Ovary (tissue), 7 donors: ENCODE measurements at regions not wholly inside any gene's neighbourhood (a gene's known extent, or its start where the extent isn't known, plus 50 kb on each side); places are given as distances from the start of the nearest gene placed in this dataset.
A peak's percentile ranks its signal among the peaks of the same experiment; 100 is the strongest.

Experiments
- DNase-seq, 5 donors: peaks; one replicate each; pipeline ENCODE4 v3.0.0-alpha.2; 2019 to 2020
- H3K27ac ChIP-seq, 2 donors: fragments of 200-600 bp; one replicate each; pipeline versions ENCODE4 v1.5.1 to v1.8.0; 2019 to 2022
- H3K27me3 ChIP-seq: fragments of 200-600 bp; one replicate; pipeline ENCODE4 v1.8.0; 2022
- H3K36me3 ChIP-seq: fragments of 200-600 bp; sonication (generic); one replicate; pipeline ENCODE4 v1.5.1; 2019
- H3K4me1 ChIP-seq: one replicate; pipeline ENCODE4 v1.8.1; 2013; ENCODE audit warnings: mild to moderate bottlenecking, moderate library complexity; ENCODE audit not compliant: insufficient read depth
- H3K4me3 ChIP-seq: fragments of 200-600 bp; sonication (generic); one replicate; pipeline ENCODE4 v1.5.1; 2017
- H3K9me3 ChIP-seq, 2 donors: fragments of 200-600 bp in 1 of 2; sonication (generic) in 1 of 2; one replicate each; pipeline versions ENCODE4 v1.5.1 to v1.8.1; 2013 to 2019; ENCODE audit warnings: mild to moderate bottlenecking in 1 of 2, moderate library complexity in 1 of 2
- CTCF ChIP-seq, 3 donors: fragments of 450-650 bp in 2 of 3; fragments of 200-600 bp in 1 of 3; IDR thresholded peaks; one replicate each; pipeline versions ENCODE4 v1.5.1 to v1.8.0; 2016 to 2022; ENCODE audit warnings: antibody characterized with exemption in 3 of 3, mild to moderate bottlenecking in 1 of 3
- EP300 ChIP-seq: sonication (generic); formaldehyde crosslinking; IDR thresholded peaks from one replicate; pipeline ENCODE4 v1.6.1; 2017; ENCODE audit warnings: antibody characterized with exemption
- POLR2A ChIP-seq: fragments of 450-650 bp; IDR thresholded peaks from one replicate; pipeline ENCODE4 v1.6.1; 2017; ENCODE audit warnings: antibody characterized with exemption, mild to moderate bottlenecking, moderate library complexity
- WGBS, 3 donors: extraction: QIAGEN DNeasy Blood & Tissue Kit in 1 of 3; methylation state at CpG; one replicate each; pipeline versions ENCODE4 v1.1.5 to v1.1.7; 2013 to 2017; 5-methylcytosine and 5-hydroxymethylcytosine counted together
- intact Hi-C, 4 donors: fragments of 100-400 bp; cut with DNase I; formaldehyde crosslinking; loops; one replicate each; pipeline versions ENCODE4 v1.11.0 to v1.15.1; 2022 to 2023
- donor health status: DM: no; HTN: no; CAD: no; lungs with moderate emphysema.
- donor health status: DM: no; HTN: no; CAD: no.
- donor health status: Bipolar disorder and iron deficiency.
- donor health status: DM: no; HTN: no; CAD: no.
- donor health status: DM: yes; HTN: yes; CAD: no.

DNA sequence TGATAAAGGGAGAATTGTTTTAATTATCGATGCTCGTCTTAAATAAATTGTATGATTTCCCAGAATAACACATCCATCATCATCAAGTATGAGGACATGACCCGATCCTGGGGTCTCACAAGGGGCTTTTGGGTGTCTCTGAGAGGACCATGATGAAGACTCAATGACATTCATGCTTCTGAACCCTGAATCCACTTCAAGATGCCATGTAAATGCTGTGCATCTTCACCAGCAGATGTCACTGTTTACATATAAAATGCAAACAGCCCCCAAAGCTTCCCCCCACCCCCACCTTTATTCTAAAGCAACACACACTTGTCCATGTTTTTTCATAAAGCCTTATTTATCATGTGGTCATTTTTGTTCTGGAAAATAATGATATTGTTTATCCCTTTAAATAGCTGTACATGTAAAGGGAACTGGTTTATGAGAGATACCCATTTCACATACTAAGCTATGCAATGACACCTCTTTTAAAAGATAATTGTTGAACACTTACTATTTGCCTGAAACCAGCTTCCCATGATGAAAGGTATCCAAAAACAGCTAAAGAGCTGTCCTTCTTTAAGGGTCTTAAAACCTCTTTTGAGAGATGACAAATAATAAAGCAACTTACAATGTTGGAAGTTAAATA, 69.7 kb upstream of the UBE3A start:
- Histone ChIP-seq H3K9me3 (no peaks in the 10 kb centered on the region), H3K4me1 (no peaks in the 10 kb centered on the region), H3K27me3 (no peaks in the 10 kb centered on the region), H3K36me3 (no peaks in the 10 kb centered on the region), H3K27ac (no peak overlapping the region), H3K4me3 (no peak overlapping the region)
- 22 to 35% (median 27%) methylated on average over 3 of the region's 3 CpGs for WGBS, 3 donors
- DNase-seq = no peak
- peak in 2 of 3 donors; percentile 32 to 43 for TF ChIP-seq CTCF (IDR thresholded peaks at IDR 0.05)
- TF ChIP-seq EP300 = no peak
- TF ChIP-seq POLR2A = no peak
- intact Hi-C loops = no loop called here

DNA sequence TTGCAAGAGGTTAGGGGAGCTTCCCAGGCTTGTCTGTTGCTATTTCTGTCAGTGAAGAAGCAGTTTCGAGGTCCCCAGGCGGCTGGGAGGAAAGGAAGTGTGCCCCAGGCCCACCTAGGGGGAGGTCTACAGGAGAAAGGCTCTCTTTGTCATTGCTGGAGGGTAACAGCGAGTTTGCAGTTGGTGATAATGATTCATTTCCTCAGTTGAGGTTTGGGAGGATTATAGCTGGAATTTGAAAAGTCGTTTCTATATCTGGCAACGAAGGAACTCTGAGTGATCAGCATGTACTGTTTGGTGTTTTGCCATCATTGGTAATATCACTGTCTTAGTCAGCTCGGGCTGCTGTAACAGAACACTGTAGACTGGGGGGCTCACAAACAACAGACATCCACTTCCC, 65.5 kb upstream of the UBE3A start:
- Histone ChIP-seq H3K27me3 (no peaks in the 10 kb centered on the region), H3K4me1 (no peaks in the 10 kb centered on the region), H3K36me3 (no peaks in the 10 kb centered on the region), H3K9me3 (no peaks in the 10 kb centered on the region), H3K27ac (no peak overlapping the region), H3K4me3 (no peak overlapping the region)
- DNase-seq = no peak
- WGBS, 3 donors = 56 to 65% (median 64%) methylated on average over 6 of the region's 6 CpGs
- intact Hi-C loops = no loop called here
- TF ChIP-seq EP300 = no peak
- TF ChIP-seq CTCF (IDR thresholded peaks at IDR 0.05) = no peak
- no peak for TF ChIP-seq POLR2A

- H3K27me3 ChIP-seq = no peaks in the 10 kb centered on the region
- TF ChIP-seq POLR2A = no peak
- TF ChIP-seq CTCF (IDR thresholded peaks at IDR 0.05) = no peak
- no peak for TF ChIP-seq EP300
- H3K36me3 ChIP-seq = no peaks in the 10 kb centered on the region
- no peak overlapping the region for H3K27ac ChIP-seq
- H3K4me3 ChIP-seq = no peak overlapping the region
- H3K4me1 ChIP-seq = no peaks in the 10 kb centered on the region
- H3K9me3 ChIP-seq = no peaks in the 10 kb centered on the region
- no peak for DNase-seq
- intact Hi-C loops = no loop called here
- 18 to 28% (median 21%) methylated on average over 5 of the region's 5 CpGs for WGBS, 3 donors
These were observed 63.1 kb upstream of the UBE3A start for GRCh38 chr15:25501828-25502446.

DNA sequence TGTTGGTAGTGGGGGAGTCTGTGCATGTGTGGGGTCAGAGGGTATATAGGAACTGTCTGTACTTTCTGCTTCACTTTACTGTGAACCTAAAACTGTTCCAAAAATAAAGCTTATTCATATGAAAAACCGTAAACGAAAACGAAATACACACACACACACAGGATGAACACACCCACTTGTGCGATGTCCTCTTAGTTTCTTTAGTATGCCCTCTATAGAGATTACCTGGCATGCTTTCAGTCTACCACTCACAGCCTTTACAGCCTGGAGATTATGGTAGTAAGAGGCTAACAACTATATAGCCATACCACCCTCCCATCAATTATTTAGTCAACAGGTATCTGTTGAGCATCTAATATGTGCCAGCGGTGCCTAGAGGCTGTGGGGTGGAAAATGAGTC, 60.0 kb upstream of the UBE3A start:
- 88 to 92% (median 91%) methylated on average over 5 of the region's 5 CpGs for WGBS, 3 donors
- Histone ChIP-seq H3K4me3 (no peak overlapping the region), H3K27ac (no peak overlapping the region), H3K27me3 (no peaks in the 10 kb centered on the region), H3K36me3 (no peaks in the 10 kb centered on the region), H3K9me3 (no peaks in the 10 kb centered on the region), H3K4me1 (no peaks in the 10 kb centered on the region)
- intact Hi-C loops = no loop called here
- TF ChIP-seq EP300 = no peak
- TF ChIP-seq CTCF (IDR thresholded peaks at IDR 0.05) = no peak
- TF ChIP-seq POLR2A = no peak
- DNase-seq = no peak
